A204.1 (cell line): ENCODE measurements at regions not wholly inside any gene's neighbourhood (a gene's known extent, or its start where the extent isn't known, plus 50 kb on each side); places are given as distances from the start of the nearest gene placed in this dataset.

ENCODE experiments used
- FAIRE-seq: peaks from 2 replicates; lab custom pipeline; 2012; peaks lifted over from hg19 to GRCh38; lab: Jason Lieb, UNC

DNA sequence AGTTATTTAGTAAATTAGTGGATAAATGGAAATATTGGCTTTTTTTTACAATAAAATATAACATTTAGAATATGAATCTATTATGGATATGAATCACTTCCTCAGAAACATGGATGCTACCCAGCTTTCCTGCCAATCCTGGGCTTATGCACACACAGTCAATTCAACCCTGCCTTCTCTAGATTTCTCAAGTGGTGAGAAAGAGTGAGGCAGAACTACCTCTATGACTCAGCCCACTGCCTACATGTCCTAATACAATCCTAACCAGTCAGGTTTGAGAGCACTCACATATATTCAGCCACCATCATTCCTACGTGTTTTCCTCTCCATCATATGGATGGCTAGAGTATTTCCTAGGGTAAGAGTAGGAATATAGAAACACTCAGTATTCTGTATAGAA lies 91.1 kb upstream of the ANKRD50 start:
- FAIRE-seq: no peak

DNA sequence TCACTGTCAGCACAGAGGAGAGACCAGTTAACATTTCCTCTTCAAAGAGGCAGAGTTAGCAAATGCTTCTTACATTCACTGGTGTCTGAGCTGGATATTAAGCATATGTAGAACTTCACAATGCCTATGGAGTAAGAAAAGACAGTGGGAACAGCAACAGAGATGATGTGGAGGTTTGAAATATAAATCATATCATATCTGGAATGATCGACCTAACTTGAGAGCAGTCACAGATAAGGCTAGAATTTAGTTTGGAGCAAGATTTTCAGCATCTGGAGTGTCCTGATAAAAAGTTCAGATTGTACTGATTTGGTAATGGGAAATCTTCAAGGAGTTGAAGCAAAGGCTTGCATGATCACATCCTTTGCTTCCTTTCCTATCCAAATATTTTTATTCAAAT lies 90.5 kb upstream of the ANKRD50 start:
- FAIRE-seq: no peak

DNA sequence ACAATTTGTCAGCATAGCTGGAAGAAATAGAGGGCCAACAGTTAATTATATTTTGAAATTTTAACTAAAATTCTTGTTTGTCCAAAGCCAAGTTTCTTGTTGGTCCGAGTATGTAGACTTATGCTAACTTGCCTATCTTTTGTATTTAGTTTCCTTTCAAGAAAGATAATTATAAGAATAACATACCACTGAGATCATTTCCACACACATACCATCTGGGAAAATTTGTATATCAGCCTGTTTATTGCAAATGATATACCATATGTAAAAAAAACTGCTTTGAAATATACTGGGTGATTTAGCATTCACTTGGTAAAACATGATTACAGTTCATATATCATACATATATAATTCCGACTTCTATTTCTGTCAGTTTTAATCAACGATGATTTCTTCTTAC lies 84.7 kb upstream of the ANKRD50 start:
- no peak for FAIRE-seq

DNA sequence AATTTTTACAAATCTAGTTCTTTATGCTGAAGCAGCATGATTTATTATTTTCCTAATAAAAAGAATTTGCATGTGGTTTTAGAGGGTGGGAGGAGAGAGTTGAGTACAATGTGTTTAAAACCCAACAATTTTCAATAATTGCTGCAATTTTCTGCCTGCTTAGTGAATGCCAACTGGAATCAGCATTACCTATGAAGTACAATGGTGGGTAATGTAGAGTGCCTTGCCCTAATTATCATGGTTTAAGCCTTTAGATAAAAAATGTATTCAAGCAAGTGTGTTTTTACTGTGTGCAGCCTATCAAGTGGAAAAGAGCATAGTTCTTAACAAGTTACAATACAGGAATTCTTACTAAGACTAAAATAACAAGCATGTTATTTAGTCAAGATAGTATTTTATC lies 77.9 kb upstream of the ANKRD50 start:
- no peak for FAIRE-seq

DNA sequence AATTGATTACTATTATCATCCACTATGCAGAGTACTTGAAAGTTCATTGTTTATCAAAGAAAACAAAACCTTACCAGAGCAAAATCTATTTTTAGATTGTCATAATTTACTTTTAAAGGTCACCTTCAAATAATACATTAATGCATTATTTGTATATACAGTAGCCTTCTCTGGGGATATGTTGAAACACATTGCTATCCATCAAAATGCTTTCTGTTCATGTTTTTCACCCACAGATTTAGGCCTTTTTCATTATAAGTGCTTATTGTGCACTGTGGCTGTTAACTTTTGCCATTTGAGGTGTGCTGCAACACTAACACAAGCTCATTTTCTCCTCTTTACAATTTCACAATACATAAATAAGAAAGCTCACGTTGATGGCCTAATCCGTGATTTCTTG lies 74.1 kb upstream of the ANKRD50 start:
- no peak for FAIRE-seq

DNA sequence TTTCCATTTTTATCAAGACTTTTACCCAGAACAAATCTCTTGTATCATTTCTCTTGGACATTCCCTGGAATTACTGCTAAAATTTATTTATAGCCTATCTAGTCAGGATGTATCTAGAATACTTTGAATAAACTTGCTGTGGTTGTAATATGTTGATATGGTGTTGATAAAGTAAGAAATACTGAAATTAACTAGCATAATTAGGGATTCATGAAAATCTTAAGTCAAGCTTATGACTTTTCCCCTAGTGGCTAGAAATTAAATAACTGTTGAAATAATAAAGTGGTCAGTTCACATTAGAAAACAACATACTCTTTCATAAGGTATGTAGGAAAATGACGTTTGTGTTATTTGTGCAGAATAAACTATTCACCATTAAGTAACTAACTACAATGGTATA lies 73.1 kb upstream of the ANKRD50 start:
- FAIRE-seq: no peak

DNA sequence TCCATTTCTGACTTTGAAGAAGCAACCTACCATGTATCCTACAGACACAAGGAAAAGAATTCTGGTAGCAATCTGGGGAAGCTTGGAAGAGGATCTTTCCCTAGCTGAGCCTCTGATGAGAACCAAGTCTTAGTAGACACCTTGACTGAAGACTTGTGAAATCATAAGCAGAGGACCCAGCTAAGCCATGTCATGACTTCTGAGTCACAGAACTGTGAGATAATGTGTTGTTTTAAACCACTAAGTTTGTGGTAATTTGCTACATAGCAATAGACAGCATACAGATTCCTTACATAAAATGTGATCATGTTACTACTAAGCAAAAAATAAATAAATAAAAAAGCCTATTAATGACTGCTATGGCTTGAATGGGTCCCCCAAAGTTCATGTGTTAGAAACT lies 71.3 kb upstream of the ANKRD50 start:
- FAIRE-seq: no peak

DNA sequence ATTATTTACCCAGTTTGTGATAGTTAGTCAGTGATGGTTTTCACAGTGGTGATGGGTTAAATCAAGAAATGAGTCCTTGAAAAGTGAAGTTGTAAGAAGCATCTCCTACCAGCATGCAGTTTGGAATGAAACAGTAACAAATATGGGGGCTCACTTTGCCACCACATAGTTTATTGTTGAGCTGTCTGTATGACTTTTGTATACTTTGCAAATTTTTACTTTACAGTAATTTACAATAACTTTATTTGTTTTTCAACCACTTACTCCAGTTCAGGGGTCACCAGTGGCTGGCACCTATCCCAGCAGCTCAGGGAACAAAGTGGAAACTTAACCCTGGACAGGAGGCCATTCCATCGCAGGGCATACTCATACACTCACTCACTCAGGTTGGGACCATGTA lies 64.5 kb upstream of the ANKRD50 start:
- no peak for FAIRE-seq

DNA sequence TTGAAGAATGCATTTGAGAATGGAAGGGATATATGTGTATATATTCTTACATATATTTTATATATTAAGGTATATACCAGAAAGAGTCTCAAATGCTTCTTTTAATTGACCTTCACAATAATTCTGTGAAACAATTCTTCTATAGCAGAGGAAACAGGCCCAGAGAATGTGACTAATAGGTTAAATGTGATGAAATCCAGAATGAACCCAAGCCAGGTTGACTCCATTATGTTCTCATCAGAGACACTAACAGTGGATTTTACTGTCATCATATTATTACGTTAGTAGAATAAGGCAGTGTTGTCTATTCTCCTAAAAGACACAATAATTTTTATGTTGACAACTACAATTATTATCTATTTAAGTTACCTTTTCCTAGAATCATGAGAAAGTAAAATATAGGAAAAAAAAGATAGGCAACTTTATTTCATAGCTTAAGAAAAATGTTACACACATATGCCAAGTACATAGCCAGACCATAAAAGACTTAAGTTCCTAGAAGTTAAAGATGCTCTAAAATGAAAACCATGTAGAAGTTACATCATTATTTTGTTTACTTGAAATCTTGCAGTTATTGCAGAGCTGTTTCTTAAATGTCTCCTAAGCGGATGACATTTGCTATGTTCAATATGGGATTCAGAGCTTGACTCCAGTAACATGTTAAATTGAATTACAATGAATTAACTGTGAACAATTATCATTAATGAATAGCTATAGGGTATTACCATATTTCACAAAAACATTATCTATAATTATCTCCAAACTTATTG lies 56.2 kb upstream of the ANKRD50 start:
- no peak for FAIRE-seq

DNA sequence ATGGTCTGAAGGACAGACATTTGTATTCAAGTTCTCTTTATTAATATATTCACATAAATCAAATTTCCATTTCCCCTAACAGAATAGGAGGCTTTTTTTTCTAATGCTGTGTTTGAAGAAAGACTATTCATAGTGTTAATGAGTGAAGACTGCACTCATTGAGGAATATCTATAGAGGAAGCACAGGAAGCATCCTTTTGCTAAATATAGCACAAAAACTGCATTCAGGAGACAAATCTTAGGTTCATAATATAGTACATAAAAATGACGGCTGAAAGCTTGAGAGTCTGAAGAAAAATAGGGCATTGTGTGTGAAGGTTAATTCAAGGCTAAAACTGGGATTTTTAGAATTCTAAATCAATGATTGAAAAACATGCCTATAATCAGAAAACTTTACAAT lies 50.4 kb upstream of the ANKRD50 start:
- FAIRE-seq: no peak
